Loucy (cell line): ENCODE measurements at regions not wholly inside any gene's neighbourhood (a gene's known extent, or its start where the extent isn't known, plus 50 kb on each side); places are given as distances from the start of the nearest gene placed in this dataset.

ENCODE experiments used
- H2AFZ ChIP-seq: fragments of 200-600 bp; sonication (generic); 2 replicates; pipeline ENCODE4 v1.6.0; 2016; ENCODE audit warnings: antibody characterized with exemption, mild to moderate bottlenecking, low read length, moderate library complexity
- H3F3A ChIP-seq: fragments of 200-600 bp; 2 replicates; pipeline ENCODE4 v1.6.0; 2016; ENCODE audit warnings: antibody characterized with exemption, low read depth, mild to moderate bottlenecking
- H3K27me3 ChIP-seq: fragments of 200-600 bp; sonication (generic); 2 replicates; pipeline ENCODE4 v1.6.1; 2014; ENCODE audit warnings: low read length, mild to moderate bottlenecking; ENCODE audit not compliant: insufficient read depth, poor library complexity, severe bottlenecking
- H3K36me3 ChIP-seq: fragments of 200-600 bp; sonication (generic); 2 replicates; pipeline ENCODE4 v1.6.1; 2016; ENCODE audit warnings: low read length; ENCODE audit not compliant: insufficient read depth
- H3K4me1 ChIP-seq: fragments of 200-600 bp; sonication (generic); 2 replicates; pipeline ENCODE4 v1.5.1; 2014; ENCODE audit warnings: low read length, mild to moderate bottlenecking; ENCODE audit not compliant: insufficient read depth, poor library complexity, severe bottlenecking
- H3K4me2 ChIP-seq: fragments of 200-600 bp; sonication (generic); 2 replicates; pipeline ENCODE4 v1.6.0; 2014; ENCODE audit warnings: antibody characterized with exemption, low read length, low read depth, mild to moderate bottlenecking; ENCODE audit not compliant: poor library complexity, severe bottlenecking
- H3K4me3 ChIP-seq: fragments of 200-600 bp; sonication (generic); 2 replicates; pipeline ENCODE4 v1.5.1; 2014; ENCODE audit warnings: low read length, mild to moderate bottlenecking, mixed read lengths; ENCODE audit not compliant: poor library complexity, severe bottlenecking
- H3K79me2 ChIP-seq: fragments of 200-600 bp; sonication (generic); 2 replicates; pipeline ENCODE4 v1.6.1; 2014; ENCODE audit warnings: low read length; ENCODE audit not compliant: insufficient read depth
- H3K9ac ChIP-seq: fragments of 200-600 bp; sonication (generic); 2 replicates; pipeline ENCODE4 v1.6.0; 2014; ENCODE audit warnings: mild to moderate bottlenecking, low read depth, low read length, moderate library complexity; ENCODE audit not compliant: poor library complexity, severe bottlenecking
- H3K9me2 ChIP-seq: fragments of 200-600 bp; sonication (generic); replicated peaks from 2 replicates; pipeline ENCODE4 v1.6.1; 2016; ENCODE audit warnings: low read depth, low read length, mixed read lengths
- H3K9me3 ChIP-seq: fragments of 200-600 bp; sonication (generic); 2 replicates; pipeline ENCODE4 v1.6.1; 2014; ENCODE audit warnings: mild to moderate bottlenecking, antibody characterized with exemption, low read length, low read depth; ENCODE audit not compliant: insufficient read depth
- H4K20me1 ChIP-seq: fragments of 200-600 bp; sonication (generic); 2 replicates; pipeline ENCODE4 v1.6.0; 2014; ENCODE audit warnings: antibody characterized with exemption, low read length, mild to moderate bottlenecking; ENCODE audit not compliant: insufficient read depth, poor library complexity, severe bottlenecking
- CTCF ChIP-seq: fragments of 200-600 bp; sonication (generic); conservative IDR thresholded peaks from 2 replicates; pipeline ENCODE4 v1.5.1; 2014; ENCODE audit warnings: mild to moderate bottlenecking, antibody characterized with exemption, low read length
- EZH2phosphoT487 ChIP-seq: fragments of 200-600 bp; IDR thresholded peaks from 2 replicates; pipeline ENCODE4 v1.6.1; 2018; ENCODE audit warnings: antibody characterized with exemption, mild to moderate bottlenecking, moderate library complexity, borderline replicate concordance

GRCh38 chr6:141439513-141439912, 693.2 kb upstream of the GJE1 start:
- H3K27me3 ChIP-seq = no peaks in the 10 kb centered on the region
- H3K79me2 ChIP-seq = no peaks in the 10 kb centered on the region
- TF ChIP-seq EZH2phosphoT487 = no peak
- no peak for TF ChIP-seq CTCF
- no peak overlapping the region for H3K4me2 ChIP-seq
- H3K9me2 ChIP-seq = no peaks in the 10 kb centered on the region
- no peaks in the 10 kb centered on the region for H3K4me1 ChIP-seq
- H3F3A ChIP-seq = no peaks in the 10 kb centered on the region
- no peak overlapping the region for H3K9ac ChIP-seq
- no peak overlapping the region for H3K4me3 ChIP-seq
- no peak overlapping the region for H2AFZ ChIP-seq
- H4K20me1 ChIP-seq = no peaks in the 10 kb centered on the region
- H3K9me3 ChIP-seq = no peaks in the 10 kb centered on the region
- no peaks in the 10 kb centered on the region for H3K36me3 ChIP-seq

- Histone ChIP-seq H3K9me3 (no peaks in the 10 kb centered on the region), H4K20me1 (no peaks in the 10 kb centered on the region), H3F3A (no peaks in the 10 kb centered on the region), H3K36me3 (no peaks in the 10 kb centered on the region), H3K4me2 (no peak overlapping the region), H3K4me1 (no peaks in the 10 kb centered on the region), H3K9ac (no peak overlapping the region), H3K79me2 (no peaks in the 10 kb centered on the region), H2AFZ (no peak overlapping the region), H3K4me3 (no peak overlapping the region), H3K9me2 (no peaks in the 10 kb centered on the region), H3K27me3 (no peaks in the 10 kb centered on the region)
- TF ChIP-seq CTCF = no peak
- TF ChIP-seq EZH2phosphoT487 = no peak
Observed at GRCh38 chr6:141437685-141438084, 695.0 kb upstream of the GJE1 start.

GRCh38 chr6:141437011-141437410, 695.7 kb upstream of the GJE1 start:
- no peak overlapping the region for H3K4me3 ChIP-seq
- no peaks in the 10 kb centered on the region for H3K36me3 ChIP-seq
- H3K9me2 ChIP-seq = no peaks in the 10 kb centered on the region
- no peak overlapping the region for H3K9ac ChIP-seq
- TF ChIP-seq CTCF (no peak), EZH2phosphoT487 (no peak)
- H3K27me3 ChIP-seq = no peaks in the 10 kb centered on the region
- H4K20me1 ChIP-seq = no peaks in the 10 kb centered on the region
- H2AFZ ChIP-seq = no peak overlapping the region
- no peak overlapping the region for H3K4me2 ChIP-seq
- no peaks in the 10 kb centered on the region for H3F3A ChIP-seq
- H3K9me3 ChIP-seq = no peaks in the 10 kb centered on the region
- H3K79me2 ChIP-seq = no peaks in the 10 kb centered on the region
- H3K4me1 ChIP-seq = no peaks in the 10 kb centered on the region
